DND-41 (cell line): ENCODE measurements at regions not wholly inside any gene's neighbourhood (a gene's known extent, or its start where the extent isn't known, plus 50 kb on each side); places are given as distances from the start of the nearest gene placed in this dataset.
"Not testable (repeated sequence)": the region's sequence is repeated elsewhere in the genome, so short reads cannot be mapped to it uniquely, and the experiment has no call there.

ENCODE experiments used
- ATAC-seq: fragments of 200-7000 bp; cut with Tn5 transposase; 3 replicates; pipeline ENCODE4 v1.9.1; 2021; ENCODE audit warnings: low read depth; ENCODE audit not compliant: insufficient read depth
- DNase-seq: peaks from one replicate; pipeline ENCODE4 v3.0.0-alpha.2; 2020
- H2AFZ ChIP-seq: 2 replicates; pipeline ENCODE4 v1.6.0; 2012; ENCODE audit warnings: low read depth, low read length
- H3K27ac ChIP-seq: 2 replicates; pipeline ENCODE4 v1.5.1; 2012; ENCODE audit warnings: low read length, inconsistent platforms
- H3K27me3 ChIP-seq: fragments of 200-600 bp; sonication (generic); 2 replicates; pipeline ENCODE4 v1.6.0; 2012; ENCODE audit warnings: low read length, mild to moderate bottlenecking, inconsistent platforms; ENCODE audit not compliant: insufficient read depth, poor library complexity
- H3K36me3 ChIP-seq: 2 replicates; pipeline ENCODE4 v1.5.1; 2012; ENCODE audit warnings: low read length, inconsistent platforms; ENCODE audit not compliant: insufficient read depth
- H3K4me1 ChIP-seq: 2 replicates; pipeline ENCODE4 v1.5.1; 2012; ENCODE audit warnings: mild to moderate bottlenecking, low read length; ENCODE audit not compliant: insufficient read depth
- H3K4me2 ChIP-seq: 2 replicates; pipeline ENCODE4 v1.6.0; 2012; ENCODE audit warnings: mild to moderate bottlenecking, moderate library complexity, low read length, inconsistent platforms; ENCODE audit not compliant: insufficient read depth
- H3K4me3 ChIP-seq, 2 experiments: fragments of 200-600 bp in 1 of 2; shearing (Covaris generic) in 1 of 2; 2 replicates each; pipeline ENCODE4 v1.5.1; 2012 to 2016; ENCODE audit warnings: inconsistent platforms in 2 of 2, low read length in 2 of 2, mild to moderate bottlenecking in 2 of 2, low read depth in 1 of 2, moderate library complexity in 1 of 2
- H3K79me2 ChIP-seq: 2 replicates; pipeline ENCODE4 v1.6.0; 2012; ENCODE audit warnings: low read length, inconsistent platforms; ENCODE audit not compliant: insufficient read depth
- H3K9ac ChIP-seq: 2 replicates; pipeline ENCODE4 v1.6.0; 2012; ENCODE audit warnings: low read depth, mild to moderate bottlenecking, inconsistent platforms, low read length, moderate library complexity
- H3K9me3 ChIP-seq: 2 replicates; pipeline ENCODE4 v1.5.1; 2012; ENCODE audit warnings: low read length, moderate library complexity, mild to moderate bottlenecking, inconsistent platforms; ENCODE audit not compliant: insufficient read depth, severe bottlenecking
- H4K20me1 ChIP-seq: 2 replicates; pipeline ENCODE4 v1.6.0; 2012; ENCODE audit warnings: low read length; ENCODE audit not compliant: insufficient read depth
- EZH2 ChIP-seq: IDR thresholded peaks from 3 replicates; pipeline ENCODE4 v1.6.1; 2012; ENCODE audit warnings: borderline replicate concordance, low read depth, mild to moderate bottlenecking, moderate library complexity, low read length, inconsistent platforms; ENCODE audit not compliant: severe bottlenecking
- TF ChIP-seq, protein P1 (sequence below): IDR thresholded peaks from 2 replicates; pipeline ENCODE4 v1.5.1; 2012; ENCODE audit warnings: borderline replicate concordance, low read length, moderate library complexity, mild to moderate bottlenecking; ENCODE audit not compliant: poor library complexity, severe bottlenecking; ENCODE audit errors: extremely low read depth

GRCh38 chr7:83820641-83821040, 171.7 kb upstream of the SEMA3E start:
- DNase-seq (no peak), ATAC-seq (no peak)
- TF ChIP-seq, protein P1, sequence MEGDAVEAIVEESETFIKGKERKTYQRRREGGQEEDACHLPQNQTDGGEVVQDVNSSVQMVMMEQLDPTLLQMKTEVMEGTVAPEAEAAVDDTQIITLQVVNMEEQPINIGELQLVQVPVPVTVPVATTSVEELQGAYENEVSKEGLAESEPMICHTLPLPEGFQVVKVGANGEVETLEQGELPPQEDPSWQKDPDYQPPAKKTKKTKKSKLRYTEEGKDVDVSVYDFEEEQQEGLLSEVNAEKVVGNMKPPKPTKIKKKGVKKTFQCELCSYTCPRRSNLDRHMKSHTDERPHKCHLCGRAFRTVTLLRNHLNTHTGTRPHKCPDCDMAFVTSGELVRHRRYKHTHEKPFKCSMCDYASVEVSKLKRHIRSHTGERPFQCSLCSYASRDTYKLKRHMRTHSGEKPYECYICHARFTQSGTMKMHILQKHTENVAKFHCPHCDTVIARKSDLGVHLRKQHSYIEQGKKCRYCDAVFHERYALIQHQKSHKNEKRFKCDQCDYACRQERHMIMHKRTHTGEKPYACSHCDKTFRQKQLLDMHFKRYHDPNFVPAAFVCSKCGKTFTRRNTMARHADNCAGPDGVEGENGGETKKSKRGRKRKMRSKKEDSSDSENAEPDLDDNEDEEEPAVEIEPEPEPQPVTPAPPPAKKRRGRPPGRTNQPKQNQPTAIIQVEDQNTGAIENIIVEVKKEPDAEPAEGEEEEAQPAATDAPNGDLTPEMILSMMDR: no peak
- no peak for TF ChIP-seq EZH2

GRCh38 chr7:83819911-83820310, 171.0 kb upstream of the SEMA3E start:
- TF ChIP-seq, protein P1: no peak
- TF ChIP-seq EZH2: no peak
- Histone ChIP-seq H3K9ac (no peak overlapping the region), H3K4me2 (no peak overlapping the region), H3K27ac (no peak overlapping the region), H4K20me1 (no peaks in the 10 kb centered on the region), H3K36me3 (no peaks in the 10 kb centered on the region), H3K27me3 (no peaks in the 10 kb centered on the region), H3K4me1 (no peaks in the 10 kb centered on the region), H3K4me3 (no peak overlapping the region), H2AFZ (no peak overlapping the region), H3K79me2 (no peaks in the 10 kb centered on the region), H3K9me3 (no peaks in the 10 kb centered on the region)
- no peak for DNase-seq
- ATAC-seq: no peak

More at GRCh38 chr7:83820641-83821040, 171.7 kb upstream of the SEMA3E start:
- H3K4me2 ChIP-seq: no peak overlapping the region
- no peaks in the 10 kb centered on the region for H3K36me3 ChIP-seq
- no peak overlapping the region for H3K4me3 ChIP-seq
- no peaks in the 10 kb centered on the region for H4K20me1 ChIP-seq
- no peaks in the 10 kb centered on the region for H3K4me1 ChIP-seq
- no peaks in the 10 kb centered on the region for H3K9me3 ChIP-seq
- no peaks in the 10 kb centered on the region for H3K27me3 ChIP-seq
- no peaks in the 10 kb centered on the region for H3K79me2 ChIP-seq
- no peak overlapping the region for H3K27ac ChIP-seq
- no peak overlapping the region for H2AFZ ChIP-seq
- no peak overlapping the region for H3K9ac ChIP-seq

DNA sequence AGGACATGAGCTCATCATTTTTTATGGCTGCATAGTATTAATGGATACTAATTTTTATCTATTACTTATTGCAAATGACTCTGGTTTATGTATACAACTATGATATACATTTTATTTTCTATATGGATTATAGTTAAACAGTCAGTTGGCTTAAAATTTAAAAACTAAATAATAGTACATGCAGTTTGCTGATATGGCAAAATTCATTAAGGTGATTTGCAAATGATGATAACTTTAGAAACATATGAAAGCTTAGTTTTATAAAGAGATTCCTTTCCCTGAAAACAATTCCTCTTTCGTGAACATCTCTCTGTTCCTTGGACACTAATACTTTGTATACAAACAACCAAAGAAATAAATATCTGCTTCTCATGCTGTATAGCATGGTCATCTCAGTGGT, 165.5 kb upstream of the SEMA3E start:
- Histone ChIP-seq H3K36me3 (no peaks in the 10 kb centered on the region), H3K4me1 (no peaks in the 10 kb centered on the region), H3K4me2 (no peak overlapping the region), H4K20me1 (no peaks in the 10 kb centered on the region), H2AFZ (no peak overlapping the region), H3K79me2 (no peaks in the 10 kb centered on the region), H3K9me3 (no peaks in the 10 kb centered on the region), H3K9ac (no peak overlapping the region), H3K27me3 (no peaks in the 10 kb centered on the region), H3K4me3 (no peak overlapping the region), H3K27ac (no peak overlapping the region)
- TF ChIP-seq, protein P1: no peak
- DNase-seq: no peak
- no peak for ATAC-seq

- H3K36me3 ChIP-seq, H3K9ac ChIP-seq, H3K4me2 ChIP-seq, H4K20me1 ChIP-seq, H3K9me3 ChIP-seq, H3K4me1 ChIP-seq, DNase-seq, H3K79me2 ChIP-seq, H3K4me3 ChIP-seq, ATAC-seq, H2AFZ ChIP-seq, H3K27me3 ChIP-seq, H3K27ac ChIP-seq: not testable (repeated sequence)
Observed at GRCh38 chr7:83812563-83812962, 163.6 kb upstream of the SEMA3E start.
